Stimulated activated CD4-positive, alpha-beta T cell treated with anti-CD3 and anti-CD28 coated beads, Interleukin-1b, Interleukin-23, amount 100 ng/mL, for 4 hours (primary cell): ENCODE measurements at regions not wholly inside any gene's neighbourhood (a gene's known extent, or its start where the extent isn't known, plus 50 kb on each side); places are given as distances from the start of the nearest gene placed in this dataset.

Experiments
- DNase-seq, 2 donors: peaks; one replicate each; pipeline ENCODE4 v3.0.0-alpha.2; 2020; ENCODE audit warnings: low read depth in 2 of 2

DNA sequence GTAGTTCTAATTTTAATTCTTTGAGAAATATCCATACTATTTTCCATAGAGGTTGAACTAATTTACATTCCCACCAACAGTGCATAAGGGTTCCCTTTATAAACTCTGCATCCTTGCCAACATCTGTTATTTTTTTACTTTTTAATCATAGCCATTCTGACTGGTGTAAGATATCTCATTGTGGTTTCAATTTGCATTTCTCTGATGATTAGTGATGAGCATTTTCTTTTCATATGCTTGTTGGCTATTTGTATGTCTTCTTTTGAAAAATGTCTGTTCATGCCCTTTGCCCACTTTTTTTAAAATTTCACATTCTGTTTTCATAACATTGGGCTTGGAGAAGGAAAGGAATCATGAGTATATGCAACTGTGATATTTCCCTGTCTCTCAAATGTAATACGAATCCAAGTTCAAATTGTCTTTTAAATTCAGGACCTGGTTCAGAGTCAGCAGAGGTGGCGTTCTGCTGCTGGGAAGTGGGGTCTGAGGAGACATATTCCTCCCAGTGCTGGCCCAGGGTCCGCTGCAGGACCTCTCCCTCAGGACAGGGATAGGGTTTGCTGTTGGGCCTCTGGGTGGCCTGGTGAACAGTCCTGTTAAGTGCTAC lies 81.2 kb upstream of the ETV6 start:
- DNase-seq: no peak

GRCh38 chr12:11568762-11569478 lies 80.6 kb upstream of the ETV6 start:
- DNase-seq: no peak

- no peak for DNase-seq
Measured at GRCh38 chr12:11569716-11570115, 79.8 kb upstream of the ETV6 start.

GRCh38 chr12:11573880-11574279 lies 75.6 kb upstream of the ETV6 start:
- DNase-seq: no peak

DNA sequence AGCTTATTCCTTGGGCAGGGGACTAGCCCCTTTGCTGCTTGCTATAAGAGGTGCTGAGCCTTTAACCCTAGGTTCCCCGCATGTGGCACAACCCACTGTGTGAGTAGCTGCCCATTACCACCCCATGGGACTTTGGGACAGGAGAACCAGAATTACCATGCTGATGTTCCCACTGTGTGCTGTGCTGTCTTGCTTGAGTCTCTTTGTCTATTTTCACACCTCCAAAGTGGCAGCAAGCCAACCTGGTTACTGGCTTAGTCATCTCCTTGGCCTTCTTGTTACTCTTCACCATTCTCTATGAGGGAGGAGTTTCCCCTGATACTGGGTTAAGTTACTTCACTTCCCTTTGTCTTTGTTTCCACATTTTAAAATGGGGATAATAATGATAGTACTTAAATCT lies 73.4 kb upstream of the ETV6 start:
- no peak for DNase-seq

GRCh38 chr12:11577658-11578260 lies 71.7 kb upstream of the ETV6 start:
- DNase-seq: no peak

GRCh38 chr12:11578461-11578993 lies 70.9 kb upstream of the ETV6 start:
- no peak for DNase-seq

DNA sequence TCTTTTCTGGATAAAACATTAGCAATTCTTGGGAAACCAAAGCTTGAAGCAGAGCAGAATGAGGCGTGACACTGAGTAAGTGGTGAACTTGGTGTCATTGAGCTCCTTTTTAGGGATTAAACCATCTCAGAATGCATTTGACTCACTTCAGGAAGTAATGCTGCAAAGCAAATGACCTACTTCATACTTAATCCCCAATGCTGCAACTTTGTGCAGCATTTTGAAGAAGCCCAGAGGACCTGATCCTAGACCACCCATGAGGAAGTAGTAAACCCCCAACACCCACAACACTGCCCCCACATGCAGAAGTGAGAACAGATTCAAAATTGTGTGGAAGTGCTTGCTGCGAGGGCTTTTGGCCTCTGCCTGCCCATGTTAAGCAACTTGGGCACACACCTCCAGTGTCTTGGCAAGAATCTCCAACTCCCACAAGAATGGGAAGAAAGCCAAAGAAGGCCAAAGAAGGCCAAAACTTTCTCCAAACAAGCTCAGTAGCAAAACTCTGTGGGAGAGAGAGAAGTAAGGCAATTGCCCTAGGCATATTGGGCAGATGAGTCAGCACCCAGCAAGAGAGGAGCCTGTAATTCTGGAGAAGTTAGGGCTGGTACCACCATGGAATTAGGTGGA lies 69.2 kb upstream of the ETV6 start:
- DNase-seq: no peak

GRCh38 chr12:11581179-11581755 lies 68.2 kb upstream of the ETV6 start:
- DNase-seq: peak; percentile 43 to 80

- no peak for DNase-seq
Measured at GRCh38 chr12:11584221-11584855, 65.1 kb upstream of the ETV6 start.

DNA sequence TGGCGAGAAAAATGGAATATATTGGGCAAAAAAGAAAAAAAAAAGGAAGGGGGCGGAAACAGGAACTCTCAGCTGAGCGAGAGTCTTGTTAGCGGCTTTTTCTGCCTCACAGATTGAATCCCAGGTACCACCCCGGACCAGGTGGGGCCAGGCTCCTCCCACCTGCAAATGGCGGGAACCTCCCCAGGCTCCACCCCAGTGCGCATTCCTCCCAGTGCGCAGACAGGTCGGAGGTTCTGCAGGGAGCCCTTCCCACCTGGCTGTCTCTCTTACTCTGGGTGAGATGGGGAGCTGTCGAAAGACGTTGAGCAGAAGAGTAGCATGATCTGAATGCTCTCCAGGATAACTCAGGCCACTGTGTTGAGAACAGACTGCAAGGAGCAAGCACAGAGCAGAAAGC lies 57.0 kb upstream of the ETV6 start:
- DNase-seq: no peak

- no peak for DNase-seq
Measured at GRCh38 chr12:11593013-11593412, 56.5 kb upstream of the ETV6 start.

- DNase-seq: no peak
Measured at GRCh38 chr12:11595080-11595479, 54.4 kb upstream of the ETV6 start.

- no peak for DNase-seq
Measured at GRCh38 chr12:11596141-11596540, 53.3 kb upstream of the ETV6 start.

DNA sequence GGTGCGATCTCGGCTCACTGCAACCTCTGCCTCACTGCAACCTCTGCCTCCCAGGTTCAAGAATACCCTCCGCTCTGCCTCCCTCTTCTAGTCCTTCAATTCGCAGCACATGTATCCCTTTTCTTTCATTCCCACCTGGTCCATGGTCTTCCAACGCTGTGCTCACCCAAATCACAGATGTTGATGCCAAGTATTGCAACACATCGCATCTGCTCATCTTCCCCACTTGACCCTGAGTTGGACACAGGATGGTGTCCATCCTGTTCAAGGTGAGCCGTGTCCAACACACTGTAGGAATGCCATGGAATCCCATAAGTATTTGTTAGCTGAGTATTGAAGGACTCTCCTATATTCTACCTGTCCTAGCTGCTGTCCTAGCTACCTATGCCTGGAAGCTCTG lies 50.6 kb upstream of the ETV6 start:
- no peak for DNase-seq
